GM23338 (cell line): ENCODE measurements at regions not wholly inside any gene's neighbourhood (a gene's known extent, or its start where the extent isn't known, plus 50 kb on each side); places are given as distances from the start of the nearest gene placed in this dataset.

ENCODE experiments used
- ATAC-seq: fragments of 200-7000 bp; cut with Tn5 transposase; 3 replicates; pipeline ENCODE4 v1.9.1; 2020
- DNase-seq: peaks from one replicate; pipeline ENCODE4 v3.0.0-alpha.2; 2015; ENCODE audit warnings: low spot score
- H2AFZ ChIP-seq: fragments of 200-600 bp; sonication (generic); 2 replicates; pipeline ENCODE4 v1.8.0; 2016; ENCODE audit warnings: antibody characterized with exemption, mild to moderate bottlenecking, moderate library complexity
- H3F3A ChIP-seq: fragments of 200-600 bp; sonication (generic); replicated peaks from 2 replicates; pipeline ENCODE4 v1.8.0; 2017; ENCODE audit warnings: antibody characterized with exemption, mixed run types, low read depth
- H3K27ac ChIP-seq: fragments of 200-600 bp; sonication (generic); 2 replicates; pipeline ENCODE4 v1.6.1; 2016; ENCODE audit warnings: low read depth
- H3K27me3 ChIP-seq: fragments of 200-600 bp; sonication (generic); 2 replicates; pipeline ENCODE4 v1.8.0; 2016; ENCODE audit warnings: mild to moderate bottlenecking, mixed run types, moderate library complexity; ENCODE audit not compliant: insufficient read depth
- H3K36me3 ChIP-seq: fragments of 200-600 bp; sonication (generic); 2 replicates; pipeline ENCODE4 v1.8.0; 2016; ENCODE audit warnings: mild to moderate bottlenecking; ENCODE audit not compliant: insufficient read depth
- H3K4me1 ChIP-seq: fragments of 200-600 bp; sonication (generic); 2 replicates; pipeline ENCODE4 v1.8.0; 2016; ENCODE audit warnings: mild to moderate bottlenecking, moderate library complexity; ENCODE audit not compliant: insufficient read depth
- H3K4me2 ChIP-seq: fragments of 200-600 bp; sonication (generic); 2 replicates; pipeline ENCODE4 v1.7.1; 2017; ENCODE audit warnings: mixed run types
- H3K4me3 ChIP-seq: fragments of 200-600 bp; sonication (generic); 2 replicates; pipeline ENCODE4 v1.6.1; 2016; ENCODE audit warnings: mixed run types
- H3K79me2 ChIP-seq: fragments of 200-600 bp; sonication (generic); replicated peaks from 2 replicates; pipeline ENCODE4 v1.8.0; 2017; ENCODE audit warnings: mild to moderate bottlenecking; ENCODE audit not compliant: insufficient read depth
- H3K9me2 ChIP-seq: fragments of 200-600 bp; sonication (generic); 2 replicates; pipeline ENCODE4 v1.8.0; 2017; ENCODE audit not compliant: insufficient read depth
- H4K20me1 ChIP-seq: fragments of 200-600 bp; sonication (generic); replicated peaks from 2 replicates; pipeline ENCODE4 v1.8.0; 2017; ENCODE audit warnings: mild to moderate bottlenecking; ENCODE audit not compliant: insufficient read depth
- H3K27ac Mint-ChIP-seq: 2 replicates; pipeline ENCODE4 v1.8.0; 2020; ENCODE audit warnings: inconsistent platforms, mild to moderate bottlenecking, moderate library complexity, mixed read lengths
- H3K27me3 Mint-ChIP-seq: 3 replicates; pipeline ENCODE4 v1.8.0; 2022; ENCODE audit warnings: low read depth, mild to moderate bottlenecking, moderate library complexity, mixed read lengths, inconsistent platforms; ENCODE audit not compliant: insufficient read depth, poor library complexity
- H3K36me3 Mint-ChIP-seq: 3 replicates; pipeline ENCODE4 v1.8.0; 2021; ENCODE audit warnings: low read depth, mild to moderate bottlenecking, inconsistent platforms, moderate library complexity, mixed read lengths
- H3K4me1 Mint-ChIP-seq: 3 replicates; pipeline ENCODE4 v1.8.0; 2020; ENCODE audit warnings: mild to moderate bottlenecking, inconsistent platforms, mixed read lengths
- H3K4me3 Mint-ChIP-seq: 3 replicates; pipeline ENCODE4 v1.8.0; 2021; ENCODE audit warnings: moderate library complexity, mild to moderate bottlenecking, inconsistent platforms, mixed read lengths
- H3K9me3 Mint-ChIP-seq: 3 replicates; pipeline ENCODE4 v1.8.0; 2020; ENCODE audit warnings: moderate library complexity, mild to moderate bottlenecking, inconsistent platforms, mixed read lengths
- EZH2phosphoT487 ChIP-seq: fragments of 200-600 bp; sonication (generic); IDR thresholded peaks from one replicate; pipeline ENCODE4 v1.8.1; 2018; ENCODE audit warnings: antibody characterized with exemption; ENCODE audit not compliant: unreplicated experiment
- POLR2AphosphoS5 ChIP-seq: IDR thresholded peaks from 2 replicates; pipeline ENCODE4 v1.6.1; 2016; ENCODE audit warnings: antibody characterized with exemption, low read depth
- TF ChIP-seq, protein P1 (sequence below): IDR thresholded peaks from 2 replicates; pipeline ENCODE4 v1.6.1; 2016; ENCODE audit warnings: antibody characterized with exemption
- TF ChIP-seq, protein P2 (sequence below): fragments of 250-450 bp; sonication (Bioruptor Pico); IDR thresholded peaks from 2 replicates; pipeline ENCODE4 v1.5.0; 2020; ENCODE audit warnings: mild to moderate bottlenecking, moderate library complexity
- TF ChIP-seq, protein P3 (sequence below): IDR thresholded peaks from one replicate; pipeline ENCODE4 v1.6.1; 2018; ENCODE audit warnings: antibody characterized with exemption; ENCODE audit not compliant: unreplicated experiment

DNA sequence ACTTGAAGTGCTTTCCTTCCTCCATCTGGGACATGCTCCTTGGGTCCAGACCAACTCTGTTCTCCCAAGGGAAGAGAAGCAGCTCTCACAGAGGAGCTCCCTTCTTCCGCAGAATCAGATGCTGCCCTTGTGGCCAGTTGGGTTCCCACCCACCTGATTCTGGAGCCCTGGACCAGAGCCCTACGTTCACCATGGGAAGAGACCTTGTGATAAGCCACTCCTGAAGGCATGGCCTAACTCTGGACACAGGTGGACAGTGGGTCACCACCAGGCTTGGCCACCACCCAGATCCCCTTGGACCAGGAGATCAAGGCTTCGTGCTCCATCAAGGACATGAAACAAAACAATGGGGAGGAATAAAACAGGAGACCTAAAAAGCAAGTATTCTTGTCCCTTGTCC is 172.2 kb downstream of the RPLP1 start:
- H3K4me3 ChIP-seq, result no peak overlapping the region
- ATAC-seq (no peak), DNase-seq (no peak)
- Mint-ChIP-seq H3K4me1 (no peaks in the 10 kb centered on the region), H3K4me3 (no peak overlapping the region), H3K36me3 (peaks cover 7% of the 10 kb centered on the region; the same call in 2 of the 3 replicates), H3K27ac (no peak overlapping the region), H3K9me3 (peaks cover 30% of the 10 kb centered on the region), H3K27me3 (peaks cover 1% of the 10 kb centered on the region)
- H3K27ac ChIP-seq, result no peak overlapping the region
- H3K79me2 ChIP-seq, result no peaks in the 10 kb centered on the region
- no peak overlapping the region for H2AFZ ChIP-seq
- H3K36me3 ChIP-seq, result no peaks in the 10 kb centered on the region; the same call in 1 of the 2 replicates
- TF ChIP-seq EZH2phosphoT487, result no peak
- TF ChIP-seq, protein P1, sequence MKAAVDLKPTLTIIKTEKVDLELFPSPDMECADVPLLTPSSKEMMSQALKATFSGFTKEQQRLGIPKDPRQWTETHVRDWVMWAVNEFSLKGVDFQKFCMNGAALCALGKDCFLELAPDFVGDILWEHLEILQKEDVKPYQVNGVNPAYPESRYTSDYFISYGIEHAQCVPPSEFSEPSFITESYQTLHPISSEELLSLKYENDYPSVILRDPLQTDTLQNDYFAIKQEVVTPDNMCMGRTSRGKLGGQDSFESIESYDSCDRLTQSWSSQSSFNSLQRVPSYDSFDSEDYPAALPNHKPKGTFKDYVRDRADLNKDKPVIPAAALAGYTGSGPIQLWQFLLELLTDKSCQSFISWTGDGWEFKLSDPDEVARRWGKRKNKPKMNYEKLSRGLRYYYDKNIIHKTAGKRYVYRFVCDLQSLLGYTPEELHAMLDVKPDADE, result no peak
- TF ChIP-seq, protein P2, sequence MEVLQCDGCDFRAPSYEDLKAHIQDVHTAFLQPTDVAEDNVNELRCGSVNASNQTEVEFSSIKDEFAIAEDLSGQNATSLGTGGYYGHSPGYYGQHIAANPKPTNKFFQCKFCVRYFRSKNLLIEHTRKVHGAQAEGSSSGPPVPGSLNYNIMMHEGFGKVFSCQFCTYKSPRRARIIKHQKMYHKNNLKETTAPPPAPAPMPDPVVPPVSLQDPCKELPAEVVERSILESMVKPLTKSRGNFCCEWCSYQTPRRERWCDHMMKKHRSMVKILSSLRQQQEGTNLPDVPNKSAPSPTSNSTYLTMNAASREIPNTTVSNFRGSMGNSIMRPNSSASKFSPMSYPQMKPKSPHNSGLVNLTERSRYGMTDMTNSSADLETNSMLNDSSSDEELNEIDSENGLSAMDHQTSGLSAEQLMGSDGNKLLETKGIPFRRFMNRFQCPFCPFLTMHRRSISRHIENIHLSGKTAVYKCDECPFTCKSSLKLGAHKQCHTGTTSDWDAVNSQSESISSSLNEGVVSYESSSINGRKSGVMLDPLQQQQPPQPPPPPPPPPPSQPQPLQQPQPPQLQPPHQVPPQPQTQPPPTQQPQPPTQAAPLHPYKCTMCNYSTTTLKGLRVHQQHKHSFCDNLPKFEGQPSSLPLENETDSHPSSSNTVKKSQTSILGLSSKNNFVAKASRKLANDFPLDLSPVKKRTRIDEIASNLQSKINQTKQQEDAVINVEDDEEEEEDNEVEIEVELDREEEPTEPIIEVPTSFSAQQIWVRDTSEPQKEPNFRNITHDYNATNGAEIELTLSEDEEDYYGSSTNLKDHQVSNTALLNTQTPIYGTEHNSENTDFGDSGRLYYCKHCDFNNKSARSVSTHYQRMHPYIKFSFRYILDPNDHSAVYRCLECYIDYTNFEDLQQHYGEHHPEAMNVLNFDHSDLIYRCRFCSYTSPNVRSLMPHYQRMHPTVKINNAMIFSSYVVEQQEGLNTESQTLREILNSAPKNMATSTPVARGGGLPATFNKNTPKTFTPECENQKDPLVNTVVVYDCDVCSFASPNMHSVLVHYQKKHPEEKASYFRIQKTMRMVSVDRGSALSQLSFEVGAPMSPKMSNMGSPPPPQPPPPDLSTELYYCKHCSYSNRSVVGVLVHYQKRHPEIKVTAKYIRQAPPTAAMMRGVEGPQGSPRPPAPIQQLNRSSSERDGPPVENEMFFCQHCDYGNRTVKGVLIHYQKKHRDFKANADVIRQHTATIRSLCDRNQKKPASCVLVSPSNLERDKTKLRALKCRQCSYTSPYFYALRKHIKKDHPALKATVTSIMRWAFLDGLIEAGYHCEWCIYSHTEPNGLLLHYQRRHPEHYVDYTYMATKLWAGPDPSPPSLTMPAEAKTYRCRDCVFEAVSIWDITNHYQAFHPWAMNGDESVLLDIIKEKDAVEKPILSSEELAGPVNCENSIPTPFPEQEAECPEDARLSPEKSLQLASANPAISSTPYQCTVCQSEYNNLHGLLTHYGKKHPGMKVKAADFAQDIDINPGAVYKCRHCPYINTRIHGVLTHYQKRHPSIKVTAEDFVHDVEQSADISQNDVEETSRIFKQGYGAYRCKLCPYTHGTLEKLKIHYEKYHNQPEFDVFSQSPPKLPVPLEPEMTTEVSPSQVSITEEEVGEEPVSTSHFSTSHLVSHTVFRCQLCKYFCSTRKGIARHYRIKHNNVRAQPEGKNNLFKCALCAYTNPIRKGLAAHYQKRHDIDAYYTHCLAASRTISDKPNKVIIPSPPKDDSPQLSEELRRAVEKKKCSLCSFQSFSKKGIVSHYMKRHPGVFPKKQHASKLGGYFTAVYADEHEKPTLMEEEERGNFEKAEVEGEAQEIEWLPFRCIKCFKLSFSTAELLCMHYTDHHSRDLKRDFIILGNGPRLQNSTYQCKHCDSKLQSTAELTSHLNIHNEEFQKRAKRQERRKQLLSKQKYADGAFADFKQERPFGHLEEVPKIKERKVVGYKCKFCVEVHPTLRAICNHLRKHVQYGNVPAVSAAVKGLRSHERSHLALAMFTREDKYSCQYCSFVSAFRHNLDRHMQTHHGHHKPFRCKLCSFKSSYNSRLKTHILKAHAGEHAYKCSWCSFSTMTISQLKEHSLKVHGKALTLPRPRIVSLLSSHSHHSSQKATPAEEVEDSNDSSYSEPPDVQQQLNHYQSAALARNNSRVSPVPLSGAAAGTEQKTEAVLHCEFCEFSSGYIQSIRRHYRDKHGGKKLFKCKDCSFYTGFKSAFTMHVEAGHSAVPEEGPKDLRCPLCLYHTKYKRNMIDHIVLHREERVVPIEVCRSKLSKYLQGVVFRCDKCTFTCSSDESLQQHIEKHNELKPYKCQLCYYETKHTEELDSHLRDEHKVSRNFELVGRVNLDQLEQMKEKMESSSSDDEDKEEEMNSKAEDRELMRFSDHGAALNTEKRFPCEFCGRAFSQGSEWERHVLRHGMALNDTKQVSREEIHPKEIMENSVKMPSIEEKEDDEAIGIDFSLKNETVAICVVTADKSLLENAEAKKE (CRISPR knock-in tag), result no peak
- no peak for TF ChIP-seq POLR2AphosphoS5
- TF ChIP-seq, protein P3, sequence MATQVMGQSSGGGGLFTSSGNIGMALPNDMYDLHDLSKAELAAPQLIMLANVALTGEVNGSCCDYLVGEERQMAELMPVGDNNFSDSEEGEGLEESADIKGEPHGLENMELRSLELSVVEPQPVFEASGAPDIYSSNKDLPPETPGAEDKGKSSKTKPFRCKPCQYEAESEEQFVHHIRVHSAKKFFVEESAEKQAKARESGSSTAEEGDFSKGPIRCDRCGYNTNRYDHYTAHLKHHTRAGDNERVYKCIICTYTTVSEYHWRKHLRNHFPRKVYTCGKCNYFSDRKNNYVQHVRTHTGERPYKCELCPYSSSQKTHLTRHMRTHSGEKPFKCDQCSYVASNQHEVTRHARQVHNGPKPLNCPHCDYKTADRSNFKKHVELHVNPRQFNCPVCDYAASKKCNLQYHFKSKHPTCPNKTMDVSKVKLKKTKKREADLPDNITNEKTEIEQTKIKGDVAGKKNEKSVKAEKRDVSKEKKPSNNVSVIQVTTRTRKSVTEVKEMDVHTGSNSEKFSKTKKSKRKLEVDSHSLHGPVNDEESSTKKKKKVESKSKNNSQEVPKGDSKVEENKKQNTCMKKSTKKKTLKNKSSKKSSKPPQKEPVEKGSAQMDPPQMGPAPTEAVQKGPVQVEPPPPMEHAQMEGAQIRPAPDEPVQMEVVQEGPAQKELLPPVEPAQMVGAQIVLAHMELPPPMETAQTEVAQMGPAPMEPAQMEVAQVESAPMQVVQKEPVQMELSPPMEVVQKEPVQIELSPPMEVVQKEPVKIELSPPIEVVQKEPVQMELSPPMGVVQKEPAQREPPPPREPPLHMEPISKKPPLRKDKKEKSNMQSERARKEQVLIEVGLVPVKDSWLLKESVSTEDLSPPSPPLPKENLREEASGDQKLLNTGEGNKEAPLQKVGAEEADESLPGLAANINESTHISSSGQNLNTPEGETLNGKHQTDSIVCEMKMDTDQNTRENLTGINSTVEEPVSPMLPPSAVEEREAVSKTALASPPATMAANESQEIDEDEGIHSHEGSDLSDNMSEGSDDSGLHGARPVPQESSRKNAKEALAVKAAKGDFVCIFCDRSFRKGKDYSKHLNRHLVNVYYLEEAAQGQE, result no peak
- H4K20me1 ChIP-seq, result no peaks in the 10 kb centered on the region
- H3K9me2 ChIP-seq, result peaks cover 4% of the 10 kb centered on the region; the same call in 1 of the 2 replicates
- H3K4me1 ChIP-seq, result no peaks in the 10 kb centered on the region
- H3K4me2 ChIP-seq, result no peak overlapping the region
- H3F3A ChIP-seq, result no peaks in the 10 kb centered on the region
- no peaks in the 10 kb centered on the region for H3K27me3 ChIP-seq
